Skeletal muscle satellite cell (primary cell): ENCODE measurements at regions not wholly inside any gene's neighbourhood (a gene's known extent, or its start where the extent isn't known, plus 50 kb on each side); places are given as distances from the start of the nearest gene placed in this dataset.
"Not testable (repeated sequence)": the region's sequence is repeated elsewhere in the genome, so short reads cannot be mapped to it uniquely, and the experiment has no call there.

Source experiments
- H3K27me3 ChIP-seq: 2 replicates; pipeline ENCODE4 v1.7.0; 2013; ENCODE audit warnings: low read length; ENCODE audit not compliant: control insufficient read depth, insufficient read depth
- H3K36me3 ChIP-seq: 2 replicates; pipeline ENCODE4 v1.7.0; 2013; ENCODE audit warnings: mild to moderate bottlenecking, control low read depth, low read length; ENCODE audit not compliant: insufficient read depth
- H3K4me1 ChIP-seq: 2 replicates; pipeline ENCODE4 v1.7.0; 2013; ENCODE audit warnings: low read length; ENCODE audit not compliant: control insufficient read depth, insufficient read depth
- H3K4me2 ChIP-seq: 2 replicates; pipeline ENCODE4 v1.7.0; 2013; ENCODE audit warnings: mild to moderate bottlenecking, low read length
- H3K4me3 ChIP-seq: 2 replicates; pipeline ENCODE4 v1.7.0; 2013; ENCODE audit warnings: low read length
- H3K9ac ChIP-seq: 2 replicates; pipeline ENCODE4 v1.7.0; 2013; ENCODE audit warnings: mild to moderate bottlenecking, low read depth, low read length, moderate library complexity
- H3K9me3 ChIP-seq: replicated peaks from 2 replicates; pipeline ENCODE4 v1.7.0; 2013; ENCODE audit warnings: mild to moderate bottlenecking, control low read depth, low read length

DNA sequence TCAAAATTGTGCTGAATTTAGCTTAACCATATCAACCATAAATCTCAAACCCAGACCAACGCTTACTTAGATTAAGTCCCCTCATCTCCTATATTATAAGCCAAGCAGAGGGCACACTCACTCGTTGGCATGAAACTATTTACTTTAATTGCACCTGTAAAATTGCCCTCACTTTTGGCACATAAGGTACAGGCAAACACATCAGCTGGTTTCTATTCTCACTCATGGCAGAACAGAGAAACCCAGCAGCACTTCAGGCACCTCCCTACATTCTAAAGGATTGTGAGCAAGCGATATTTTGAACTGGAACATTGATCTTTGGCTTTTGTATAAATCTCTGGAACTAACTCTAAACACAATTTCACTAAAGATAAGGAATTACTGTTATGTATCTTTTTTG is 845.6 kb upstream of the CDH6 start:
- H3K9ac ChIP-seq: no peak overlapping the region
- no peaks in the 10 kb centered on the region for H3K4me1 ChIP-seq
- H3K4me2 ChIP-seq: no peak overlapping the region
- H3K4me3 ChIP-seq: no peak overlapping the region
- no peaks in the 10 kb centered on the region for H3K27me3 ChIP-seq
- H3K36me3 ChIP-seq: no peaks in the 10 kb centered on the region
- H3K9me3 ChIP-seq: peaks cover 8% of the 10 kb centered on the region

DNA sequence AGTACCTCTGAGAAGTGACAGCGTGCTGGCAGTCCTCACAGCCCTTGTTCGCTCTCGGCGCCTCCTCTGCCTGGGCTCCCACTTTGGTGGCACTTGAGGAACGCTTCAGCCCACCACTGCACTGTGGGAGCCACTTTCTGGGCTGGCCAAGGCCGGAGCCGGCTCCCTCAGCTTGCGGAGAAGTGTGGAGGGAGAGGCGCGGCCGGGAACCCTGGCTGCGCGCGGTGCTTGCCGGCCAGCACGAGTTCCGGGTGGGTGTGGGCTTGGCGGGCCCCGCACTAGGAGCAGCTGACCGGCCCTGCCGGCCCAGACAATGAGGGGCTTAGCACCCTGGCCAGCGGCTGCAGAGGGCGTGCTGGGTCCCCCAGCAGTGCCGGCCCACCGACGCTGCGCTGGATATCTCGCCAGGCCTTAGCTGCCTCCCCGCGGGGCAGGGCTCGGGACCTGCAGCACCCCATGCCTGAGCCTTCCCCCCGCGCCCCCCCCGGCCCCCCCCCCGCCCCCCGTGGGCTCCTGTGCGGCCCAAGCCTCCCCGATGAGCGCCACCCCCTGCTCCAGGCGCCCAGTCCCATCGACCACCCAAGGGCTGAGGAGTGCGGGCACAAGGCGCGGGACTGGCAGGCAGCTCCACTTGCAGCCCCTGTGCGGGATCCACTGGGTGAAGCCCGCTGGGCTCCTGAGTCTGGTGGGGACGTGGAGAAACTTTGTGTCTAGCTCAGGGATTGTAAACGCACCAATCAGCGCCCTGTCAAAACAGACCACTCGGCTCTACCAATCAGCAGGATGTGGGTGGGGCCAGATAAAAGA is 847.7 kb upstream of the CDH6 start:
- not testable (repeated sequence) for H3K4me3 ChIP-seq, H3K9me3 ChIP-seq, H3K36me3 ChIP-seq, H3K4me2 ChIP-seq, H3K9ac ChIP-seq, H3K4me1 ChIP-seq, H3K27me3 ChIP-seq

DNA sequence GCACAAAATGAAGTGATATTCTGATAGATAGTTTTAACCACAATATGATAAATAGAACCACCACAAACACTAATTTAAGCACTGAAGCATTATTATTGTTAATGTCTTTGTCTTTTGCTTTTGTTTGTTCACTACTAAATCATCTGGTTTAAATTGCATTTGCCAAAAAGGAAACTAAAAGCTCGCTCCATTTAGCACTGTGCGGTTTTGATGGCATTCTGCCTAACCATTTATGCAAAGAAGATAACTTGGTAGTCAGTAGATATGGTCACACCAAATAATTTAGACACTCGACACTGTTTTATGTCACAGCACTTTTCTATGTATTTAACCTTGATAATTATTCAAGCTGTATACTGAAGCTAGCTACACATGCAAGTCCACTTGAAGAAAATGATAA is 849.8 kb upstream of the CDH6 start:
- H3K4me2 ChIP-seq: no peak overlapping the region
- H3K36me3 ChIP-seq: no peaks in the 10 kb centered on the region
- H3K9me3 ChIP-seq: peaks cover 3% of the 10 kb centered on the region
- H3K27me3 ChIP-seq: no peaks in the 10 kb centered on the region
- no peak overlapping the region for H3K9ac ChIP-seq
- H3K4me3 ChIP-seq: no peak overlapping the region
- H3K4me1 ChIP-seq: no peaks in the 10 kb centered on the region

GRCh38 chr5:30341466-30341865 is 852.0 kb upstream of the CDH6 start:
- Histone ChIP-seq H3K9me3 (peaks cover 3% of the 10 kb centered on the region), H3K4me1 (no peaks in the 10 kb centered on the region), H3K27me3 (no peaks in the 10 kb centered on the region), H3K36me3 (no peaks in the 10 kb centered on the region), H3K9ac (no peak overlapping the region), H3K4me2 (no peak overlapping the region), H3K4me3 (no peak overlapping the region)

DNA sequence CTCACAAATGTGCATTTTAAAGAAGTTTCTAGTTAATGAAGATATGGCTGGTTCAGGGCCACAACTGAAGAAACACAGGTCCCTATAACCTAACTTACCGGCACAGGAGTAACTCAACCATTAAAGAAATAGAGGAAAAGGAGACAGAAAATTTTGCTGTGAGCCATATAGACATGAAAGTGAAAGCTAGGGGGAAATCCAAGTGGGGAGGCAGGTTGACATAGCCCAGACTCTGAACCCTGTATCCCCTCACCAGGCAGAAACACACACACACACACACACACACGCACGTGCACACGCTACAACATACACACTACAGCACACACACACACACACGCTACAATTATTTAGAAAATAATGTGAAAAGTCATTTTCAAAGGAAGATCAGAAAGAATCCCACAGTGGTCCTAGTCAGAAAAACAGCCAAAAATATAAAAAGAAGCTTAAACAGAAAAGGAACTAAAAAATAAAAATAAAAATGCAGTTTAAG is 856.4 kb upstream of the CDH6 start:
- no peak overlapping the region for H3K4me3 ChIP-seq
- no peaks in the 10 kb centered on the region for H3K36me3 ChIP-seq
- H3K9me3 ChIP-seq: no peaks in the 10 kb centered on the region
- H3K27me3 ChIP-seq: no peaks in the 10 kb centered on the region
- H3K9ac ChIP-seq: no peak overlapping the region
- H3K4me1 ChIP-seq: no peaks in the 10 kb centered on the region
- no peak overlapping the region for H3K4me2 ChIP-seq

- Histone ChIP-seq H3K36me3 (no peaks in the 10 kb centered on the region), H3K4me3 (no peak overlapping the region), H3K9ac (no peak overlapping the region), H3K9me3 (no peaks in the 10 kb centered on the region), H3K27me3 (no peaks in the 10 kb centered on the region), H3K4me2 (no peak overlapping the region), H3K4me1 (no peaks in the 10 kb centered on the region)
Measured at GRCh38 chr5:30331534-30331933, 862.0 kb upstream of the CDH6 start.

- Histone ChIP-seq H3K9ac (no peak overlapping the region), H3K4me1 (no peaks in the 10 kb centered on the region), H3K9me3 (peaks cover 3% of the 10 kb centered on the region), H3K4me3 (no peak overlapping the region), H3K36me3 (no peaks in the 10 kb centered on the region), H3K4me2 (no peak overlapping the region), H3K27me3 (no peaks in the 10 kb centered on the region)
Measured at GRCh38 chr5:30325795-30326194, 867.7 kb upstream of the CDH6 start.

- H3K9me3 ChIP-seq: peaks cover 3% of the 10 kb centered on the region
- H3K4me3 ChIP-seq: no peak overlapping the region
- no peaks in the 10 kb centered on the region for H3K36me3 ChIP-seq
- H3K4me1 ChIP-seq: no peaks in the 10 kb centered on the region
- H3K4me2 ChIP-seq: no peak overlapping the region
- H3K9ac ChIP-seq: no peak overlapping the region
- no peaks in the 10 kb centered on the region for H3K27me3 ChIP-seq
Measured at GRCh38 chr5:30324083-30324482, 869.4 kb upstream of the CDH6 start.

DNA sequence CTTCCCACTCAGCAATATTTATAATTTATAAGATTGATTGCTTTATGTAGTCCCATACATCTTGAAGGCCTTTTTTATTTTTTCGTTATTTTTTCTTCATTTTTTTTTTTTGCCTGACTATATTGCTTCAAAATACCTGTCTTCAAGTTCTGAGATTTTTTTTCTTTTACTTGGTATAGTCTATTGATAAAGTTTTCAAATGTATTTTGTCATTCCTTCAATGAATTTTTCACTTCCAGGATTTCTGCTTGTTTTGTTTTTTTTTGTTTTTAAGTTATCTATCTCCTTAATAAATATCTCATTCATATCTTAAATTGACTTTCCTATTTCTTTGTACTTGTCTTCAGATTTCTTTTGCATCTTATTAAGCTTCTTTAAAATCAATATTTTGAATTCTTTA is 905.6 kb upstream of the CDH6 start:
- H3K9me3 ChIP-seq: no peaks in the 10 kb centered on the region
- no peak overlapping the region for H3K4me2 ChIP-seq
- H3K4me3 ChIP-seq: no peak overlapping the region
- H3K36me3 ChIP-seq: no peaks in the 10 kb centered on the region
- H3K9ac ChIP-seq: no peak overlapping the region
- no peaks in the 10 kb centered on the region for H3K27me3 ChIP-seq
- no peaks in the 10 kb centered on the region for H3K4me1 ChIP-seq

- Histone ChIP-seq H3K4me2 (no peak overlapping the region), H3K36me3 (no peaks in the 10 kb centered on the region), H3K4me3 (no peak overlapping the region), H3K9me3 (no peaks in the 10 kb centered on the region), H3K4me1 (no peaks in the 10 kb centered on the region), H3K27me3 (no peaks in the 10 kb centered on the region), H3K9ac (no peak overlapping the region)
Measured at GRCh38 chr5:30279237-30279636, 914.2 kb upstream of the CDH6 start.

- H3K27me3 ChIP-seq: no peaks in the 10 kb centered on the region
- H3K4me3 ChIP-seq: no peak overlapping the region
- H3K9ac ChIP-seq: no peak overlapping the region
- no peaks in the 10 kb centered on the region for H3K4me1 ChIP-seq
- H3K4me2 ChIP-seq: no peak overlapping the region
- H3K36me3 ChIP-seq: no peaks in the 10 kb centered on the region
- no peaks in the 10 kb centered on the region for H3K9me3 ChIP-seq
Measured at GRCh38 chr5:30267026-30267425, 926.5 kb upstream of the CDH6 start.

DNA sequence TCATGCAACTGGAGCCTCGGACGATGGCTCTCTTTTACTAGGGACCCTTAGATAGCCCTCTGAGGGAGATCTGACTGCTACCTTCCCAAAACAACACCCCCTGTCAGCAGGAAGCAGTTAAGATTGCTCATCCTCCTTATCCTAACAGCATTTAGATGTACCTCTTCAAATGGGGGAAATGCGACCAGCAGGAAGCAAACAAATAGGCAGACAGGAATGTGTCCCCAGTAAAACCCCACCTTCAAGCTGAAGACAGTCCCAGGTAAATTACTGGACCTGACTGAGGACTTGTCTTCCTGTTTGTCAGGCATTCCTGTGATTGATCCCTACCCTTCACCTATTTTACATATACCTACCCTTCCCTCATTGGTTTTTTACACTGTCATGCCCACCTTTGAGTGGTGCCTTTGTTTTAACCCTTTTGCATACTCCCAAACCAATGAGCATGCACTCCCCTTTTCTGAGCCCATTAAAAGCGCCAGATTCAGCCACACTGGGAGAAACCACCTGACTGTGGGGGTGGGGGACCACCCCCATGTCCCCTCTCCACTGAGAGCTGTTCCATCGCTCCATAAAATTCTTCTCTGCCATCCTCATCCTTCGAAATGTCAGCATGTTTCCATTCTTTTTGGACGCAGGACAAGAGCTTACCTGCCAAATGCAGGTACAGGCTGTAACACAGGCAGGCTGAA is 954.0 kb upstream of the CDH6 start:
- H3K4me1 ChIP-seq: no peaks in the 10 kb centered on the region
- peaks cover 7% of the 10 kb centered on the region for H3K9me3 ChIP-seq
- H3K4me3 ChIP-seq: no peak overlapping the region
- H3K36me3 ChIP-seq: no peaks in the 10 kb centered on the region
- H3K4me2 ChIP-seq: no peak overlapping the region
- no peaks in the 10 kb centered on the region for H3K27me3 ChIP-seq
- H3K9ac ChIP-seq: no peak overlapping the region
